GM19328 (cell line): ENCODE measurements at regions not wholly inside any gene's neighbourhood (a gene's known extent, or its start where the extent isn't known, plus 50 kb on each side); places are given as distances from the start of the nearest gene placed in this dataset.
A peak's percentile ranks its signal among the peaks of the same experiment; 100 is the strongest.

Experiments
- ATAC-seq: cut with Tn5 transposase; IDR thresholded peaks from one replicate; pipeline ENCODE4 v1.9.1; 2021; ENCODE audit warnings: mild to moderate bottlenecking, moderate library complexity; ENCODE audit not compliant: unreplicated experiment

DNA sequence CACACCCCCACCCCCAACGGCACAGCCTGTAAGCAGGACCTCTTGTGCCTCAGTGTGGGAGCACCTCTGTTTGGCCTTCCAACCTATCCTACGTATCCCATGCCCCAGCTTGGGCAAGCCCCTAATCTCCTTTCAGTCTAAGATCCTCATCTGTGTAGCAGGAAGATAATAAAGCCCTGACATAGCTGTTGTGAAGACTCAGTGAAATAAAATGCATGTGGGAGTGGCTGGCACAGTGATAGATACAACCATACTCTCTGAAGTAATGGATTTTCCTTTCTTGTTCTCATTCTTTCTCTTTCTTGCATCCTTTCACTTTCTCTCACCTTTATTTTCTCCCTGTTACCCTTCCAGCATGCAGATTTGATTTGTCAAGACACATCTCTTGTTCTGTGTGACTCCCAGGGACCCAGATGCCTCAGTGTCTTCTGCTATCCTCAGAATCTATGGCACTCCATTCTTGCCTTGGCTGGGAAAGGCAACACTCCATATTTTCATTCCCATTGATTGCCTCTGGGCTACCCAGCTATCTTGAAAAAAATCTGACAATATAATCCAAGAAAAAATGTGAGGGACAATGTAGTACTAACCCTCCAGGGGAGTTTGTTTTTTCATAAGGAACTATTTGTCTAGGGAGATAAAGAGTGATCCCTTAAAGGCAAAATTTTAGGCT lies 207.2 kb upstream of the SETBP1 start:
- ATAC-seq = no peak

DNA sequence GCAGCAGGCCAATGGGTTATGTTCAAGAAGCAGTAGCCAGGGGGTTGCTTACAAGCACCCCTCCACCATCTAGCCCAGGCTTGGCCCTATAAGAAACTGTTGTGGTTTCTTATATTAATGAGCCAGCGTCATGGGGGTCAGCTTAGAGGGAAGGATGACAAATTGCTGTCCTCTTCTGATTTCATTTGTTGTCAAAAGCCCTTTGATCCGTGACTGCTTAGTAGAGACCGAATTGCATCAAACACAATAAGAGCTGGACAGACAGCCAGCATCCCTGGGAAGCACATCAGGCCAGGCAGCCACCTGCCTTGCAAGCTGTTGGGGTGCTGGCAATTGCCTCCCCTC lies 206.6 kb upstream of the SETBP1 start:
- ATAC-seq = no peak

DNA sequence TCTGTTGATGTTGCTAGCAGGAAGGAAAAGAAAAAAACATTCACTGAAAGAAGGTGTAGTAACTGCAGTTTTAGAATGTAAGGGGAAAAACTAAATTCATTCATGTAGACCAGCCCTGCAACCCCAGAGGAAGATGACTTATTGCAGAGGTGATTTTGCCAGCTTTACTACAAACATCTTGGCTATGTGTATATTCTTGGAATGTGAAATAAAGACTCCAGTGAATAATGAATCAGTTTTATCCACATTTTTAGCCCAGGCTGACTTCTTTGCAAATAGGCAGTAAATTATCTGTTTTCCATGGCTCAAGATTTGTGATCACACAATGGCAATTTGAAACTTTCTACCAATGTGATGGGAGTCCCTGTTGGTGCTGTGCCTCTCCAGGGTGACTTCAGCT lies 206.1 kb upstream of the SETBP1 start:
- ATAC-seq = no peak

DNA sequence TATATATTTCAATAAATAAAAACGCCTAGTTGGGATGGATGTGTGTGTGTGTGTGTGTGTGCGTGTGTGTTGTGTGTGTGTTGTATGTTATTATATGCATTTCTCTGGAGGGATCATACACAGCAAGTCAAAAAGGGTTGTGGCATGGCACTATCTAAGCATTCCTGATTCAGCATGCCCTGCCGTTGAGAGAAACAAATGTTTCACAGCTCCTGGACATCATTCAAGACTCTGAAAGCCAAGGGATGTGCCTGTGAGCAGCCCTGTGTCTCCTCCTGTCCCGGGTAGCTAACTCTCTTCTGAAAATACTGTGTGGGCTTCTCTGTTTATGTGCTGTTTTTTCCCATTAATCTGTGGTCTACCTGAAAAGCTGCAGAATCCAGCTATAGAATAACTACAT lies 197.9 kb upstream of the SETBP1 start:
- ATAC-seq = no peak

GRCh38 chr18:44495151-44495550 lies 185.5 kb upstream of the SETBP1 start:
- ATAC-seq = no peak

GRCh38 chr18:44497311-44497710 lies 183.4 kb upstream of the SETBP1 start:
- ATAC-seq = no peak

DNA sequence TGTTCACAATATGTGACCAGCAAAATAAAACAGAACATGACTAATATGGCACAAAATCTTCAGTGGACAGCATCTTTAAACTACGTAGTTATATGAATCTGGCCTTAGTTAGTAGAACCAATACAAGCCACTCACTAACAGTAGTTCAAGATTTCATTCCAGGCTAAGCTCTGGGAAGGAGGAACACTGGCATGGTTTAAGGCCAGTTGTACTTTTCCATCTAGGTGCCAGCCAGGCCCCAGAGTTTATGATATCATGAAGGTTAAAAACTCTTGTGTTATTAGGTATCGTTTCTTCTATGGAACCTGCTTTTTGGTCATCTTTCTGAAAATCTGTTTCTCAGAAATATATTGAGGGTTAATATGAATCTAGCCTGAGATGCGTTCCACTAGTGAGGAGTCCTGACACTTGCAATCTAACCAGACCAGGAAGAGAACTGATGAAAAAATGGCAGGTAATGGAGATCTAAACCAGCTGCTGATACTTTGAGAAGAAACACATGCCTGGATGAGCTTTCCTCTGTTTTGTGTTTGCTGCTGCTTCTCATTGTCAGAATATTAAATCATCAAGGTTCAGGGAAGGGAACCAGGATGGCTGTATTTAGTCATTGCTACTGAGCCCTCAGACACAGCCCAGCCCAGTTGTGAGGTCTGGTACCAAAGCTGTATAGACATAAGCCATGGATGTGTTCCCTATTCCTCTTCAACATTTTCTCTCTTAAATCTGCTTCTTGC lies 182.8 kb upstream of the SETBP1 start:
- ATAC-seq = no peak

- ATAC-seq = no peak
These were observed 179.7 kb upstream of the SETBP1 start for GRCh38 chr18:44500808-44501610.

- ATAC-seq = no peak
These were observed 178.5 kb upstream of the SETBP1 start for GRCh38 chr18:44502221-44502620.

DNA sequence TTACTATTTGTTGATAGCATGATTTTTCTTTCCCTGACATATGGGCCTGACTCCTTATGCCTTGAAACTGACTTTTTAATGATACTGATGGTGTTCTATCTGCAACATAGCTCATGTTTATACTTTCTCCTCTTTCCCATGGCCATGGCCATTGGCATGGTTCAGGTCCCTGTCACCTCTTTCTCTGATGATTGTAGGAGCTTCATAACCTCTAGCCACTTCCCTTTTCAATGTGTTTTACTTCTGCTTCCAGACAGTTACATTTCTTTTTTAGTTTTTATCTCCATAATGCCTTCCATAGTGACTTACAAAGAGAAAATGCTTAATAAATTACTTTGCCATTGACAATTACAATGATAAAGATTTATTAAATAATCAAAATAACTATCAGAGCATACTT lies 177.9 kb upstream of the SETBP1 start:
- no peak for ATAC-seq

- ATAC-seq = no peak
These were observed 176.8 kb upstream of the SETBP1 start for GRCh38 chr18:44503854-44504253.

GRCh38 chr18:44507729-44508325 lies 172.9 kb upstream of the SETBP1 start:
- peak; percentile 71 for ATAC-seq

- ATAC-seq = no peak
These were observed 172.2 kb upstream of the SETBP1 start for GRCh38 chr18:44508474-44508873.

GRCh38 chr18:44509048-44509447 lies 171.6 kb upstream of the SETBP1 start:
- no peak for ATAC-seq

- no peak for ATAC-seq
These were observed 170.3 kb upstream of the SETBP1 start for GRCh38 chr18:44510390-44510789.

DNA sequence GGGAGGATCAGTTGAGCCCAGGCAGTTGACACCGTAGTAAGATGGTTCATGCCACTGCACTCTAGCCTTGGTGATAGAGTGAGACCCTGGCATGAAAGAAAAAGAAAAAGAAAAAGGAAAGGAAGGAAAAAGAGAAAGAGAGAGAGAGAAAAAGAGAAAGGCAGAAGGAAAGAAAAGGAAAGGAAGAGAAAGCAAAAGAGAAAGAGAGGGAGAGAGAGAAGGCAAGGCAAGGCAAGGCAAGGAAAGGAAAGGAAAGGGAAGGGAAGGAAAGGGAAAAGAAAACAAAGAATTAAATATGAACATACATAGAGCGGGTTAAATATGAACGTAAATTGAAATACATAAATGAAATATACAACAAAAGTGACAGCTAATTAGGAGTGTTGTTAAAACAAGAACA lies 167.5 kb upstream of the SETBP1 start:
- no peak for ATAC-seq

DNA sequence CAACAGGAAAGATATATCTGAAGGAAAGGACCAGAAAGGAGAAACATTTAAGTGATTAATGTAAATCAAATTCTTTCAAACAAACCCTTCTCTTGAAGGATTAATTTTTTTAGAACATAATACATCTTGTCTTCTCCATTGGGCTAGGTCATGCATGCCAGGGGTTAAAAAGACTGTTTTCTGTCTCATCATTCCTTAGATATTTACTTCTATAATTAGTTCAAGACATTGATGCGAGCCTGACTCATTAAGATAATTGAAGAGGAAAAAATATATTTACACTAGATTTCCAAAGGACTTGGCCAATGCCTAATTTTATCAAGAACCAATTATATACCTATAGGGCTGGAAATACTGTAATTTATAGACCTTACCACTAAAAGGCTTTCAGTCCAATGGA lies 166.6 kb upstream of the SETBP1 start:
- no peak for ATAC-seq

DNA sequence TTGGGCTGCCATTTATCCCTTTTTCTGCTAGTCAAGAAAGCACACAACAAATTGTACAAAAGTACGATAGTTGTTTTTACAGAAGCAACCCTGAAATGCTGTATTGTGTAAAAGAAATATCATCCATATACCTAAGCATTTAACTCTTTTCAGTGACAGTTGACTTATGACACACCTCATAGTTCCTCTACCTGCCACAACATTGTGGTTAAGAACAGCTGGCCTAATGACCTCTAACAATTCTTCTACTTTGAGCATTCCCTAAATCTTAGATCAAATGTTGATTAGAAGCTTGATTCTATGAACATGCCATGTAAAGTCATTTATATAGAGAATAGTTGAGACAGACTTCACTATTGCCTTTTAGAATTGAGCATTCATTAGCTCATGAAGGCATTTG lies 165.9 kb upstream of the SETBP1 start:
- no peak for ATAC-seq

GRCh38 chr18:44516450-44516849 lies 164.2 kb upstream of the SETBP1 start:
- no peak for ATAC-seq

GRCh38 chr18:44517136-44517535 lies 163.6 kb upstream of the SETBP1 start:
- ATAC-seq = no peak

DNA sequence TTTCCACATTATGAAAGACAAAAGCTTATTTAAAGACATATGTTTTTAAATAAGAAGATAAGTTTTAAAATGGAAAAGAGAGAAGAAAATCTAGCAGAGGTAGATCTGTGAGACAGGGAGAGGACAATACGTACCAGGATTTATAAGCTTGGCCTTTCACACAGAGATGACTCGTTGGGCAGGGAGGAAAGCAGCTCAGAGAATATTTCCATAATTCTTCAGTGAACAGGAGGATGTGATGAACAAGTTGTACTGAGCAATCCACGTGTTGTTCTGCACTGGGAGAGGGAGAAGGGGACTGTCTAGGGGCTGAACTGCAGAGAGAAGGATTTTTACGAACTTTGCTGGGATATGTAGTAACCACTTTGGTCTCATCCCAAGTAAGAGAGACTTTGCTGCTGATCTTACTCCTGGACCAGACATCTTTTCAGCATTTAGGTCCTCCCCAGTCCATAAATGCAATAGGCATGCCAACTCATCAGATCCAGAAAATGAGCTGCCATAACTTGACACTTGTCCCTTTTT lies 162.5 kb upstream of the SETBP1 start:
- ATAC-seq = no peak
